ENCODE measurements at regions not wholly inside any gene's neighbourhood (a gene's known extent, or its start where the extent isn't known, plus 50 kb on each side); places are given as distances from the start of the nearest gene placed in this dataset.

DNA sequence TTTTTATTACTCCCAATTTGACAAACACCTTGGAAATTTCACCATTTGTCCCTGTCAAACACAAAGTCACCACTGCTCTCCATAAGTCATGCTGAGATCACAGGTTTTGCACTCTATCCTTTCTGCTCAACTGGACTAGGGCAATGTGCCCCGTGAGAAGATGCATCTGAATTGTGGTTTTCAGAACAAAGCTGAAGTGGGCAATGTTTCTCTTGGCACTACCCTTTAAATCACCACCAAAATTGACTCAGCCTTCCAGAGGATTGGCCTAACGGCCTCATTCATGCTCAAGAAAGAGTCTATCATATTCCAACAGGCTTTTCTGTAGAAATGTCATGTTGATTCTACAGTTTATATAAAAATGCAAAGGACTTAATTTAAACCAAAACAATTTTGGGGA lies 81.0 kb upstream of the TRIO start:
- Mint-ChIP-seq H3K27ac (no peak overlapping the region), H3K9me3 (no peaks in the 10 kb centered on the region), H3K4me1 (no peaks in the 10 kb centered on the region), H3K27me3 (no peaks in the 10 kb centered on the region), H3K4me3 (no peak overlapping the region), H3K36me3 (no peaks in the 10 kb centered on the region)

DNA sequence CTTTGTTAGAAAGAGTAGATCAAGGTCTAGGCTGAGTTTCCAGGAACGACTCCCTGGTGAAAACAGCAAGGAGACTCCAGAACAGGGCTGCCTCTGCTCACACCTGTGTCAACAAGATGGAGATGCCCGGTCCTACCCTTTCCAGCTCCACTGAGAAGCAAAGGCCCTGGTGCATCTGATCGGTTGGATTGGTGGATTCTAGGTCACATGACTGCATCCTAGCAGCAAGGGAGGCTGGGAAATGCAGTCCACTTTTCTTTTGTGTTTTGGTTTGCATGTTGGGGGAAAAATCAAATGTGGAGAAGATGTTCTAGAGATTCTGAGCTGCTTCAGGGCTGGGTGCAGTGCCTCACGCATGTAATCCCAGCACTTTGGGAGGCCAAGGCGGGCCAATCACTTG lies 82.0 kb upstream of the TRIO start:
- no peak overlapping the region for H3K4me3 Mint-ChIP-seq
- no peaks in the 10 kb centered on the region for H3K27me3 Mint-ChIP-seq

GRCh38 chr5:14060218-14060617 lies 82.9 kb upstream of the TRIO start:
- Mint-ChIP-seq H3K4me3 (no peak overlapping the region), H3K27ac (no peak overlapping the region), H3K36me3 (no peaks in the 10 kb centered on the region), H3K9me3 (no peaks in the 10 kb centered on the region), H3K27me3 (no peaks in the 10 kb centered on the region), H3K4me1 (no peaks in the 10 kb centered on the region)

More for the DNA sequence above, 82.0 kb upstream of the TRIO start:
- Mint-ChIP-seq H3K4me1 (no peaks in the 10 kb centered on the region), H3K27ac (no peak overlapping the region), H3K36me3 (no peaks in the 10 kb centered on the region), H3K9me3 (no peaks in the 10 kb centered on the region)

- H3K9me3 Mint-ChIP-seq = no peaks in the 10 kb centered on the region
- H3K27me3 Mint-ChIP-seq = no peaks in the 10 kb centered on the region
- H3K36me3 Mint-ChIP-seq = no peaks in the 10 kb centered on the region
- no peak overlapping the region for H3K4me3 Mint-ChIP-seq
- H3K4me1 Mint-ChIP-seq = no peaks in the 10 kb centered on the region
- H3K27ac Mint-ChIP-seq = no peak overlapping the region
Measured at GRCh38 chr5:14059810-14060209, 83.3 kb upstream of the TRIO start.

DNA sequence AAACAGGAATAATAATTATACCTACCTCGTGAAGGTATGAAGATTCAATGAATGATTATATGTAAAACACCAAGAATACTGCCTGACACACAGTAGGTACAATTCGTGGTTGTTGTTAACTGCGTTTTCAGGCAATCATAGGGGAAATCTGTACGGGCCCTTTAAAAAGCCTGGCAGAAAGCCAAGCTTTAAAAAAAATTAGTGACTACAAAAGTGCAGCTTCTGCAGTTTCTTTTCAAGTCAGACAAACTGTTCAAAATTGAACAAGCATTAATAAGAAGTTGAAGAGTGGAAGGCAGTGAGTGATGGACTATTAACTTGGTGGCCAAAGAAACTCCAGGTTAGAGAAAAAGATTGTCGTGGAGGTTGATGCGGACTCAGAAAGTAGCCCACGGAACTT lies 85.9 kb upstream of the TRIO start:
- H3K4me3 Mint-ChIP-seq = no peak overlapping the region
- no peaks in the 10 kb centered on the region for H3K4me1 Mint-ChIP-seq
- H3K27me3 Mint-ChIP-seq = no peaks in the 10 kb centered on the region
- no peaks in the 10 kb centered on the region for H3K36me3 Mint-ChIP-seq
- no peak overlapping the region for H3K27ac Mint-ChIP-seq
- no peaks in the 10 kb centered on the region for H3K9me3 Mint-ChIP-seq

GRCh38 chr5:14056039-14056438 lies 87.1 kb upstream of the TRIO start:
- Mint-ChIP-seq H3K9me3 (no peaks in the 10 kb centered on the region), H3K4me1 (no peaks in the 10 kb centered on the region), H3K27ac (no peak overlapping the region), H3K4me3 (no peak overlapping the region), H3K36me3 (no peaks in the 10 kb centered on the region), H3K27me3 (no peaks in the 10 kb centered on the region)

- no peaks in the 10 kb centered on the region for H3K27me3 Mint-ChIP-seq
- no peaks in the 10 kb centered on the region for H3K9me3 Mint-ChIP-seq
- no peak overlapping the region for H3K27ac Mint-ChIP-seq
- no peaks in the 10 kb centered on the region for H3K36me3 Mint-ChIP-seq
- no peaks in the 10 kb centered on the region for H3K4me1 Mint-ChIP-seq
- no peak overlapping the region for H3K4me3 Mint-ChIP-seq
Measured at GRCh38 chr5:14054965-14055963, 87.9 kb upstream of the TRIO start.

GRCh38 chr5:14054111-14054854 lies 88.9 kb upstream of the TRIO start:
- H3K9me3 Mint-ChIP-seq = no peaks in the 10 kb centered on the region
- no peaks in the 10 kb centered on the region for H3K36me3 Mint-ChIP-seq
- no peak overlapping the region for H3K4me3 Mint-ChIP-seq
- H3K4me1 Mint-ChIP-seq = no peaks in the 10 kb centered on the region
- no peaks in the 10 kb centered on the region for H3K27me3 Mint-ChIP-seq
- H3K27ac Mint-ChIP-seq = no peak overlapping the region

DNA sequence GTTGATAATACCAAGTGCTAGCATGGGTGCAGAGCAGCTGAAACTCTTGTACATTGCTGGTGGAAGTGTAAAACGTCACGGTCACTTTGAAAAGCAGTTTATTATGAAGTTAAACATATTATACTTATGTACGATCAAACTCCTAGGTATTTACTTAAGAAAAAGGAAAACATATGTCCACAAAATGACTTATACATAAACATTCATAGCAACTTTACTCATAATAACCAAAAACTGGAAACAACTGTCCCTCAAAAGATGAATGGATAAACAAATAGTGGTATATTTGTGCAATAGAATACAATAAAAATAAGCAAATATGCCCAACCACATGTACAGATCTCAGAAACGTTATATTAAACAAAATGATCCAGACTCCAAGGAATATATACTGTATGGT lies 92.3 kb upstream of the TRIO start:
- no peak overlapping the region for H3K27ac Mint-ChIP-seq
- no peaks in the 10 kb centered on the region for H3K4me1 Mint-ChIP-seq
- no peaks in the 10 kb centered on the region for H3K27me3 Mint-ChIP-seq
- H3K36me3 Mint-ChIP-seq = no peaks in the 10 kb centered on the region
- H3K4me3 Mint-ChIP-seq = no peak overlapping the region
- H3K9me3 Mint-ChIP-seq = no peaks in the 10 kb centered on the region

DNA sequence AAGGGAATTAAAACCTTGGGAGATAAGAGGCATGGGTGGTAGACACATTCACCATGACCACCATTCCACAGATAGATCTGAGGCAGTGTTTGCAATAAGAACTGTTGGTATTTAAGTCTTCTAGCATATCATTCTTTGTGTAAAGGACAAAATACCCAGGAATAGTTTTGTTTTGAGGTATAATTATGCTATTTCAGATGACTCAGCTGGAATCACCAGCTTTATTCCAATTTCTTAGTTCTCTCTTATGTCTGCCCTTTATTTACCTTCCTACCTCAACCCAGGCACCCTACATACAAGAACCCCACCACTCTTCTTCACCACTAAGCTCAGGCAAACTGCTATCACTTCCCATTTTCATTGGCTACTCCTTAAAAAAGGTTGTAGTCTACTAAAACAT lies 94.7 kb upstream of the TRIO start:
- H3K27ac Mint-ChIP-seq = no peak overlapping the region
- H3K36me3 Mint-ChIP-seq = no peaks in the 10 kb centered on the region
- no peaks in the 10 kb centered on the region for H3K9me3 Mint-ChIP-seq
- H3K4me1 Mint-ChIP-seq = no peaks in the 10 kb centered on the region
- H3K27me3 Mint-ChIP-seq = no peaks in the 10 kb centered on the region
- no peak overlapping the region for H3K4me3 Mint-ChIP-seq

DNA sequence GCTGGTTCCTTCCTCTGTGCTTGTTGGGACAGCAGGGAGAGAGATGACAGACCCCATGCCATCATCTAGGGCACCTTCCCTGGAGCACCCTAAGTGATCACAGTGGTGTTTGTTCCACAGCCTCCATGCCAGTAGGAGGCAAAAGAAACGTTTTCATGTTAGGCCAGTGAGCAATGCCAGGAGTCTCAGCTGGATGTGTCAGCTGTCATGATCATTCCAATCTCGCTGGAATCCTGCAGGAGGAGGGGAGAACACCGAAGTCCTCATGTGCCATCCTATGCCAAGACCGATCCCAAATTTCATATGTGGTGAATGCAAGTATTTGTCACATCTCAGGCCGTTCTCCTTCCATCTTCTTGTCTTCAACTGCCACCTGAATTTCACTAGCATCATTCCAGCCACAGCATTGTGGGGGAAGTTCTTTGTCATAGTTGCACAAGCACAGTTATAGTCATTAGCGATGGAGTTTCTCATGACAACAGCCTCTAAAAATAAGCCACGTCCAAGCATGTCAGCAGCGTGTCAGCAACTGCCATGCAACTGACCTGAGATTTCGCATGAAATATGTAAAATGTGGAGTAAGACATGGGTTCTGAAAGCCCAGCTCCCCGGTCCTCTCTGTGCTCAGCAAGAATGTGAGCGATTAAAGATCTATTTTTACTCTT lies 97.2 kb upstream of the DNAH5 start:
- peaks cover 1% of the 10 kb centered on the region for H3K27me3 Mint-ChIP-seq
- no peaks in the 10 kb centered on the region for H3K9me3 Mint-ChIP-seq
- H3K4me3 Mint-ChIP-seq = no peak overlapping the region
- no peak overlapping the region for H3K27ac Mint-ChIP-seq
- H3K4me1 Mint-ChIP-seq = no peaks in the 10 kb centered on the region
- no peaks in the 10 kb centered on the region for H3K36me3 Mint-ChIP-seq

GRCh38 chr5:14040542-14040941 lies 96.1 kb upstream of the DNAH5 start:
- peaks cover 1% of the 10 kb centered on the region for H3K27me3 Mint-ChIP-seq
- no peak overlapping the region for H3K27ac Mint-ChIP-seq
- H3K4me1 Mint-ChIP-seq = no peaks in the 10 kb centered on the region
- no peaks in the 10 kb centered on the region for H3K9me3 Mint-ChIP-seq
- no peaks in the 10 kb centered on the region for H3K36me3 Mint-ChIP-seq
- no peak overlapping the region for H3K4me3 Mint-ChIP-seq

DNA sequence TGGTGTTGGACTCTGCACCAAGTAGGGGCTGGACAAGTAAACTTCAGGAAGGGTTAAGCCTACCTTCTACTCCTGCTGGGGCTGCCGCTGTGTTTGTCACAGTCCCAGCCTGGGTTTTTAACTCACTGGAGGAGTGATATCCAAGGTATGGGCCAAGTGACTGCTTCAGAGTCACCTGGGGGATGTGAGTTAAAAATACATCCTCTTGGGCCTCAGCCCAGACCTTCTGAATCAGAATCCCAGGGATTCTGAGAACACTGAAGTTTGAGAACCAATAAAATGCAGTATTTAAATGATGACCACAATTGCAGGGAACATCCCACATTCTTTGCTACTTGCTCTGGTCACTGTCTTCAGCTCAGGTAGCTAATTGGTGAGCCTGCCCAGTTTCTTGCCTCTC lies 95.1 kb upstream of the DNAH5 start:
- Mint-ChIP-seq H3K27me3 (peaks cover 1% of the 10 kb centered on the region), H3K4me1 (no peaks in the 10 kb centered on the region), H3K4me3 (no peak overlapping the region), H3K9me3 (no peaks in the 10 kb centered on the region), H3K27ac (no peak overlapping the region), H3K36me3 (no peaks in the 10 kb centered on the region)

GRCh38 chr5:14039063-14039462 lies 94.6 kb upstream of the DNAH5 start:
- Mint-ChIP-seq H3K9me3 (peaks cover 4% of the 10 kb centered on the region), H3K27me3 (peaks cover 2% of the 10 kb centered on the region), H3K4me1 (no peaks in the 10 kb centered on the region), H3K4me3 (no peak overlapping the region), H3K36me3 (peaks cover 1% of the 10 kb centered on the region), H3K27ac (no peak overlapping the region)

DNA sequence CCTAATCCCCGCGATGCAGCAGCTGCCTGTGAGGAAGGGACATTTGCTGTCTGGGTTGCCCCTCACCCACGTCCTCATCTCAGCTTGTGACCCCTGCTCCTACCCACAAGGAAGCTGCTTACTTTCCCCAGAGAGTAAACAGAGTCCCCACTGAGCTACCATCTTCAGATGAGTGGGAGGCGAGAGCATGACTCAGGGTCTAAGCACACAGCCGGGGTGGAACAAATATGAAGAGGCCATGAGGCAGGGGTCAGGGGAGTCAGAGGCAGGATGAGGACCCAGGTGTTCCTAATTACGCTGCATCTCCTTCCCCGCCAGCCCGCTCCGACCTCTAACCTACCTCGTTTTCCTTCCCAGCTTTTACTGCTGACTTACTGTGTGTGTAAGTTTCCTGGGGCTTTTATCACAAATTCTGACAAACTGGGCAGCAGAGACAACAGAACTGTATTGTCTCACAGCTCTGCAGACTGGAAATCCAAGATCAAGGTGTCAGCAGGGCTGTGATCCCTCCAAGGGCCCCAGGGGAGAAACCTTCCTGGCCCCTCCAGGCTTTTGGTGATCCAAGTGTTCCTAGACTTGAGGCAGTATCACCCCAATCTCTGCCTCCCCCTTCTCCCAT lies 94.0 kb upstream of the DNAH5 start:
- Mint-ChIP-seq H3K27me3 (peaks cover 2% of the 10 kb centered on the region), H3K36me3 (peaks cover 1% of the 10 kb centered on the region), H3K4me1 (no peaks in the 10 kb centered on the region), H3K4me3 (no peak overlapping the region), H3K27ac (no peak overlapping the region), H3K9me3 (peaks cover 6% of the 10 kb centered on the region)
